BJ (cell line): ENCODE measurements at regions not wholly inside any gene's neighbourhood (a gene's known extent, or its start where the extent isn't known, plus 50 kb on each side); places are given as distances from the start of the nearest gene placed in this dataset.

Source experiments
- CTCF ChIA-PET: fragments of 350-600 bp; formaldehyde crosslinking; extraction: SDS; loops from one replicate; lab custom pipeline; 2021; ENCODE audit warnings: antibody characterized with exemption, inconsistent platforms; lab: Yijun Ruan, JAX
- POLR2A ChIA-PET: fragments of 300-600 bp; sonication (Branson Sonifier 250); formaldehyde crosslinking; extraction: SDS; loops from one replicate; lab custom pipeline; 2021; ENCODE audit warnings: antibody characterized with exemption; lab: Charles Lee
- DNase-seq: peaks from one replicate; pipeline ENCODE4 v3.0.0-alpha.2; 2011; ENCODE audit warnings: low read depth
- H3K27me3 ChIP-seq: 2 replicates; pipeline ENCODE4 v1.6.0; 2011; ENCODE audit warnings: low read length; ENCODE audit not compliant: control insufficient read depth, insufficient read depth
- H3K36me3 ChIP-seq: 2 replicates; pipeline ENCODE4 v1.5.1; 2011; ENCODE audit warnings: low read length; ENCODE audit not compliant: control insufficient read depth, insufficient read depth
- H3K4me3 ChIP-seq: 2 replicates; pipeline ENCODE4 v1.5.1; 2011; ENCODE audit warnings: low read depth, mild to moderate bottlenecking, control low read depth, low read length
- CTCF ChIP-seq: IDR thresholded peaks from 2 replicates; pipeline ENCODE4 v1.5.1; 2011; ENCODE audit warnings: low read depth, mild to moderate bottlenecking, control low read depth, inconsistent platforms, low read length, moderate library complexity; ENCODE audit not compliant: insufficient read depth

GRCh38 chr16:64390102-64390501 is 731.8 kb downstream of the CDH11 start:
- H3K36me3 ChIP-seq: no peaks in the 10 kb centered on the region
- H3K27me3 ChIP-seq: no peaks in the 10 kb centered on the region
- no peak for DNase-seq
- CTCF ChIA-PET: interaction anchor here (1.1 kb wide), 1 partner anchor 11 kb away, joined by 3 read pairs; no protein-coding TSS in a partner anchor
- no peak overlapping the region for H3K4me3 ChIP-seq
- no peak for TF ChIP-seq CTCF
- POLR2A ChIA-PET: no interaction called here

- Histone ChIP-seq H3K36me3 (no peaks in the 10 kb centered on the region), H3K27me3 (no peaks in the 10 kb centered on the region), H3K4me3 (no peak overlapping the region)
- no peak for DNase-seq
- no peak for TF ChIP-seq CTCF
- CTCF ChIA-PET: interaction anchor here (0.6 kb wide), 1 partner anchor 165 kb away, joined by 4 read pairs; no protein-coding TSS in a partner anchor
- POLR2A ChIA-PET: no interaction called here
Measured at GRCh38 chr16:64384636-64385035, 737.2 kb downstream of the CDH11 start.

GRCh38 chr16:64381979-64382378 is 739.9 kb downstream of the CDH11 start:
- no peak for DNase-seq
- ChIA-PET POLR2A (no interaction called here), CTCF (no interaction called here)
- no peak for TF ChIP-seq CTCF
- no peaks in the 10 kb centered on the region for H3K36me3 ChIP-seq
- no peaks in the 10 kb centered on the region for H3K27me3 ChIP-seq
- H3K4me3 ChIP-seq: no peak overlapping the region

- H3K4me3 ChIP-seq: no peak overlapping the region
- POLR2A ChIA-PET: no interaction called here
- no peak for TF ChIP-seq CTCF
- no peaks in the 10 kb centered on the region for H3K27me3 ChIP-seq
- no peaks in the 10 kb centered on the region for H3K36me3 ChIP-seq
- CTCF ChIA-PET: no interaction called here
- no peak for DNase-seq
Measured at GRCh38 chr16:64380751-64381150, 741.1 kb downstream of the CDH11 start.

GRCh38 chr16:64375391-64375980 is 746.4 kb downstream of the CDH11 start:
- POLR2A ChIA-PET: no interaction called here
- no peak for TF ChIP-seq CTCF
- CTCF ChIA-PET: no interaction called here
- DNase-seq: no peak
- no peak overlapping the region for H3K4me3 ChIP-seq
- H3K27me3 ChIP-seq: no peaks in the 10 kb centered on the region
- H3K36me3 ChIP-seq: no peaks in the 10 kb centered on the region
